ENCODE measurements at regions not wholly inside any gene's neighbourhood (a gene's known extent, or its start where the extent isn't known, plus 50 kb on each side); places are given as distances from the start of the nearest gene placed in this dataset.

DNA sequence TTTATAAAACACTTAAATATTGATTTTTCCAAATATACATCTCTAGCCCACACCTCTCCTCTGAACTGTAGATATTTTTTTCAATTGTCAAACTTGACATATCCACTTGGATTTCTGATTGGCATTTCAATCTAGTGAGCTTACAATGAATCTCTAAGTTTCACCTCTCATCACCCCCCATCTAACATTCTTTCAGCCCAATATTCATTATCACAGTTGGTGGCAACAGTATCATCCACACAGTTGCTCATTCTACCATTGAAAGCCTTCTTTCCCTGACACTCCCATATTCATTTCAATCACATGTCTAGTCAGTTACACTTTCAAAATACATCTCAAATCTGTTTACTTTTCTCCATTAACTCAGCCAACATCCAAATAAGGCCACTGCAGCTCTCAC, 385.2 kb downstream of the PCDH20 start:
- H3K27me3 ChIP-seq, result no peaks in the 10 kb centered on the region
- H3K9me3 ChIP-seq, result no peaks in the 10 kb centered on the region
- H3K27ac ChIP-seq, result no peak overlapping the region
- no peak for DNase-seq
- H3K36me3 ChIP-seq, result no peaks in the 10 kb centered on the region
- no peaks in the 10 kb centered on the region for H3K4me1 ChIP-seq
- H3K4me3 ChIP-seq, result no peak overlapping the region
- intact Hi-C loops (cut with DNase I; ENCODE audit: low total_unique reads), result no loop called here
- no peak for TF ChIP-seq POLR2A (IDR thresholded peaks at IDR 0.05)
- TF ChIP-seq, protein P1, sequence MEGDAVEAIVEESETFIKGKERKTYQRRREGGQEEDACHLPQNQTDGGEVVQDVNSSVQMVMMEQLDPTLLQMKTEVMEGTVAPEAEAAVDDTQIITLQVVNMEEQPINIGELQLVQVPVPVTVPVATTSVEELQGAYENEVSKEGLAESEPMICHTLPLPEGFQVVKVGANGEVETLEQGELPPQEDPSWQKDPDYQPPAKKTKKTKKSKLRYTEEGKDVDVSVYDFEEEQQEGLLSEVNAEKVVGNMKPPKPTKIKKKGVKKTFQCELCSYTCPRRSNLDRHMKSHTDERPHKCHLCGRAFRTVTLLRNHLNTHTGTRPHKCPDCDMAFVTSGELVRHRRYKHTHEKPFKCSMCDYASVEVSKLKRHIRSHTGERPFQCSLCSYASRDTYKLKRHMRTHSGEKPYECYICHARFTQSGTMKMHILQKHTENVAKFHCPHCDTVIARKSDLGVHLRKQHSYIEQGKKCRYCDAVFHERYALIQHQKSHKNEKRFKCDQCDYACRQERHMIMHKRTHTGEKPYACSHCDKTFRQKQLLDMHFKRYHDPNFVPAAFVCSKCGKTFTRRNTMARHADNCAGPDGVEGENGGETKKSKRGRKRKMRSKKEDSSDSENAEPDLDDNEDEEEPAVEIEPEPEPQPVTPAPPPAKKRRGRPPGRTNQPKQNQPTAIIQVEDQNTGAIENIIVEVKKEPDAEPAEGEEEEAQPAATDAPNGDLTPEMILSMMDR (IDR thresholded peaks at IDR 0.05), result no peak

DNA sequence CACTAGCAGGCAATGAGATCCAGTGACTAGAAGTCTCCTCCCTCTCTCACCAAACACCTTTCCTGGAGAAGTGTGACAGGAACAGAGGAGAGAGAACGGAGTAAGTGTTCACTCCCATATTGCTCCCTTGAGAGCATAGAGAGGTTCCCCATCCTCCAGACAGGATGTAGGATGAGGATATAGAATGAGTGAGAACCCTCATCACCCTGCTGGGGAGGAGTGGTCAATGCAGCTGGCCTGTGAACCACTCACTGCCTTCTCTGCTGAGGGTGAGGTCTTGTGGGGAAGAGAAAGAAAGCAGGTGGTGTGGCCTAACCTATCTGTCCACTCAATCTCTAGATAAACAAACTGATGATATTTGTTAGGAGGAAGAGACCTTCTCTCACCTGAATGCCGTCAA, 386.6 kb downstream of the PCDH20 start:
- Histone ChIP-seq H3K4me1 (no peaks in the 10 kb centered on the region), H3K36me3 (no peaks in the 10 kb centered on the region), H3K9me3 (no peaks in the 10 kb centered on the region), H3K4me3 (no peak overlapping the region), H3K27ac (no peak overlapping the region), H3K27me3 (no peaks in the 10 kb centered on the region)
- TF ChIP-seq, protein P1 (IDR thresholded peaks at IDR 0.05), result no peak
- no peak for TF ChIP-seq POLR2A (IDR thresholded peaks at IDR 0.05)
- DNase-seq, result no peak
- intact Hi-C loops (cut with DNase I; ENCODE audit: low total_unique reads), result no loop called here

DNA sequence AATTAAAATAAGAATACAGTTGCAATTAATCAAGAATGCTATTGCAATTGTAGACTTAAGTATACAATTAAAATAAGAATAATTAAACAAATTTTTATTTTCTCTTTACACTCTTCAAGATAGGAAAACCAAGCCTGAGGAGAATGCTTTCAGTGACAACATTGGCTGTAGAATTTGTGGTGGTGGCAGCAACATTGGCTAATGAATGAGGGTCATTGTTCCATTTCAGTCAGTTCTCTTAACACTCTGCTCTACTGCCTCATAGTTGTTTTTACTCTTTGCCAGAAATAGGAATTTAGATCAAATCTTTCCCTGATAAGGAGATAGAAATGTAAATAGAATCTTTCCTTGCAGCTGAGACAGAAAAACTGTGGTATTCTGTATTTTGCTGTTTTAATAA, 391.6 kb downstream of the PCDH20 start:
- Histone ChIP-seq H3K4me3 (no peak overlapping the region), H3K27me3 (no peaks in the 10 kb centered on the region), H3K36me3 (no peaks in the 10 kb centered on the region), H3K4me1 (no peaks in the 10 kb centered on the region), H3K9me3 (no peaks in the 10 kb centered on the region), H3K27ac (no peak overlapping the region)
- TF ChIP-seq, protein P1 (IDR thresholded peaks at IDR 0.05), result no peak
- no peak for TF ChIP-seq POLR2A (IDR thresholded peaks at IDR 0.05)
- no peak for DNase-seq
- intact Hi-C loops (cut with DNase I; ENCODE audit: low total_unique reads), result no loop called here

DNA sequence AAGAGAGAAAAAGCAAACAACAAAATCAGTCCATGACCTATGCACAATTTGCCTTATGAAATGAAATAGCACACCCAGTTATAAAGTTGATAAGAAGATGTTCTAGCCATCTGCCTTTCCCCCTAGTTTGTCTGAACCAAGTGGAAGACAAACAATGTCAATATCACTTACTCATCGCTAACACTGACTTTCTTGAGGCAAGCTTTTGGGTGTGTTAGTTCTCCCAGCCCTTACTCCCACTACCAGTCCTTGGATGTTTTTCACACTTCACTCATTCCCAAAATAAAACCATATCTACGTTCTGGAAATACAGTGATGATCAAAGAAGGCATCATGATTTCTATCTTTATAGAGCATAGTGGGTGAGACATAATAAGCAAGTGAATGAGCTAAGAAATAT, 393.8 kb downstream of the PCDH20 start:
- H3K4me3 ChIP-seq, result no peak overlapping the region
- intact Hi-C loops (cut with DNase I; ENCODE audit: low total_unique reads), result no loop called here
- H3K9me3 ChIP-seq, result no peaks in the 10 kb centered on the region
- TF ChIP-seq, protein P1 (IDR thresholded peaks at IDR 0.05), result no peak
- no peak for TF ChIP-seq POLR2A (IDR thresholded peaks at IDR 0.05)
- no peaks in the 10 kb centered on the region for H3K4me1 ChIP-seq
- no peaks in the 10 kb centered on the region for H3K36me3 ChIP-seq
- no peak overlapping the region for H3K27ac ChIP-seq
- DNase-seq, result no peak
- no peaks in the 10 kb centered on the region for H3K27me3 ChIP-seq

DNA sequence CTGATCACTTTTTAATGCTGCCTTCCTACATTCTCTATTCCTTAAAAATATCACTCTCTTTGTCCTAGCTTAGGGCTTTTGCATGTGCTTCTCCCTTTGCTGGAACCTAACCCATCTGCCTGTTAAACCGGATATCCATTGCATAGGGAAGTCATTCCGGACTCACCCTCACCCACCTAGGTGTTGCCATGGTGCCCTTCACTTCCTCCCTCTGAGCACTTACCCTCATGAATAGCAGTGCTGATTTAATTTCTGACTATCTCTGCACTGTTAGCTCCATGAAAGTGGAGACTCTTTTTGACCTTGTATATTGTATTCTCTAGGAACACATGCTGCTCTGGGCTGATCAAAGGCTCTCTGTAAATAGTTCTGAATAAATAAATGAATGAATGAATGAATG, 401.9 kb downstream of the PCDH20 start:
- Histone ChIP-seq H3K4me1 (no peaks in the 10 kb centered on the region), H3K4me3 (no peak overlapping the region), H3K27ac (no peak overlapping the region), H3K36me3 (no peaks in the 10 kb centered on the region), H3K9me3 (no peaks in the 10 kb centered on the region), H3K27me3 (no peaks in the 10 kb centered on the region)
- intact Hi-C loops (cut with DNase I; ENCODE audit: low total_unique reads), result no loop called here
- DNase-seq, result no peak
- no peak for TF ChIP-seq POLR2A (IDR thresholded peaks at IDR 0.05)
- TF ChIP-seq, protein P1 (IDR thresholded peaks at IDR 0.05), result no peak
